Fibroblast of mammary gland (primary cell): ENCODE measurements at regions not wholly inside any gene's neighbourhood (a gene's known extent, or its start where the extent isn't known, plus 50 kb on each side); places are given as distances from the start of the nearest gene placed in this dataset.
"Not testable (repeated sequence)": the region's sequence is repeated elsewhere in the genome, so short reads cannot be mapped to it uniquely, and the experiment has no call there.

Experiments used
- DNase-seq: peaks from one replicate; pipeline ENCODE4 v3.0.0-alpha.2; 2010; ENCODE audit warnings: low read depth
- H3K4me3 ChIP-seq: 2 replicates; pipeline ENCODE4 v1.5.1; 2011; ENCODE audit warnings: low read depth, mild to moderate bottlenecking, low read length, moderate library complexity; ENCODE audit not compliant: control insufficient read depth
- CTCF ChIP-seq: conservative IDR thresholded peaks from 2 replicates; pipeline ENCODE4 v1.5.1; 2011; ENCODE audit warnings: low read depth, low read length, inconsistent platforms; ENCODE audit not compliant: control insufficient read depth, insufficient read depth

DNA sequence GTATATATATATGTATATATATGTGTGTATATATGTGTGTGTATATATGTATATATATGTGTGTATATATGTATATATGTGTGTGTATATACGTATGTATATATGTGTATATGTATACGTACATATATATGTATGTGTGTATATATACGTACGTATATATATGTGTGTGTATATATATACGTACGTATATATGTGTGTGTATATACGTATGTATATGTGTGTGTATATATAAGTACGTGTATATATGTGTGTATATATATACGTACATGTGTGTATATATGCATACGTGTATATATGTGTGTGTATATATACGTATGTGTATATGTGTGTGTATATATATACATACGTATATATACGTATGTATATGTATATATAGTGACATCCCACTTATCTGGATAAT, 154.4 kb downstream of the CDRT15L2 start:
- no peak for DNase-seq
- no peak for TF ChIP-seq CTCF
- H3K4me3 ChIP-seq, result no peak overlapping the region

- no peak for TF ChIP-seq CTCF
- no peak for DNase-seq
- no peak overlapping the region for H3K4me3 ChIP-seq
These were observed 156.3 kb downstream of the CDRT15L2 start for GRCh38 chr17:20735796-20736195.

GRCh38 chr17:20737636-20738035, 158.1 kb downstream of the CDRT15L2 start:
- not testable (repeated sequence) for DNase-seq, H3K4me3 ChIP-seq

GRCh38 chr17:20771104-20771503, 191.6 kb downstream of the CDRT15L2 start:
- no peak for TF ChIP-seq CTCF
- DNase-seq, result no peak
- H3K4me3 ChIP-seq, result no peak overlapping the region

DNA sequence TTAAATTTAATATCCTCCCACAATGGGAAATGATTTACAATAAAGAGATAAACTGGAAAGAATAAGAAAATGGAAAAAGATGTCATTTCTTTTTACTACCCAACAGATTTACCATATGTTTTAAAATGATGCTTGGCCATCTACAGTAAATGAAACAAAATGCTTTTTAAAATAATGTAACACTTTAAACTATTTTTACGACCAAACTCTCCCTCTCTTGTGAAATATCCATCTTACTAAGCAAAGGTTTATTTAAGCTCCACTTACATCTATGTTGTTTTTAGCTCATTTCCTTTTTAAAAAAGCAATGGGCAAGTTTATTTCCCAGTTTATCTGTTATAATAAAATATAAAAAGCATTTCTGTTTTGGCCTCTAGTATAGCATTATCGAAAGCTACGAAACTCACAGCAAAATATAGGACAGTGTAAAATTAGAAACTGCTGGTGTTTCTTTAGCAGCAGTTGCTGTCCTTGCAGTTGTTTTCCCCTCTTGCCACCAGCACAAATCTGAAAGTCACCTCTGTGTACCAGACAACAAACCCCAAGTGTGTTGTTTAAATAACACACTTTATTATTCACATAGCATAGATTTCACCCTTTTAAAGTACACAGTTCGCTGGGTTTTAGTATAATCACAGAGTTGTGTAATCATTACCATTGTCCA, 195.1 kb downstream of the CDRT15L2 start:
- H3K4me3 ChIP-seq, result no peak overlapping the region
- TF ChIP-seq CTCF, result no peak
- no peak for DNase-seq

GRCh38 chr17:20775331-20775730, 195.8 kb downstream of the CDRT15L2 start:
- no peak overlapping the region for H3K4me3 ChIP-seq
- no peak for TF ChIP-seq CTCF
- no peak for DNase-seq

DNA sequence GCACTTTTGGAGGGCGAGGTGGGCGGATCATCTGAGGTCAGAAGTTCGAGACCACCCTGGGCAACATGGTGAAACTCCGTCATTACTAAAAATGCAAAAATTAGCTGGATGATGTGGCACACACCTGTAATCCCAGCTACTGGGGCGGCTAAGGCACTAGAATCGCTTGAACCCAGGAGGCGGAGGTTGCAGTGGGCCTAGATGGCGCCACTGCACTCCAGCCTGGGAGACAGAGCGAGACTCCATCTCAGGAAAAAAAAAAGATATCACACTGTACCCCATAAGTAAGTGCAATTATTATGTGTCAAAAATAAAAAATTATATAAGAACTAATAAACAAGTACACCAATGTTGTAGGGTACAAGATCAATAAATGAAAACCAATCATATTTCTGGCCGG, 200.0 kb downstream of the CDRT15L2 start:
- no peak overlapping the region for H3K4me3 ChIP-seq
- DNase-seq, result no peak
- TF ChIP-seq CTCF, result no peak
